Middle frontal gyrus (tissue), 1 donor: ENCODE measurements at regions not wholly inside any gene's neighbourhood (a gene's known extent, or its start where the extent isn't known, plus 50 kb on each side); places are given as distances from the start of the nearest gene placed in this dataset.

Experiments used
- DNase-seq: peaks from one replicate; pipeline ENCODE4 v3.0.0-alpha.2; 2015; ENCODE audit warnings: low spot score; ENCODE audit errors: extremely low spot score

- no peak for DNase-seq
Observed at GRCh38 chr6:33865478-33866077, 61.8 kb upstream of the MLN start.

- DNase-seq, result no peak
Observed at GRCh38 chr6:33863723-33864440, 60.1 kb upstream of the MLN start.

GRCh38 chr6:33863084-33863483 is 59.3 kb upstream of the MLN start:
- no peak for DNase-seq

- no peak for DNase-seq
Observed at GRCh38 chr6:33862536-33862935, 58.7 kb upstream of the MLN start.

- no peak for DNase-seq
Observed at GRCh38 chr6:33861722-33862121, 57.9 kb upstream of the MLN start.

GRCh38 chr6:33860706-33861474 is 57.1 kb upstream of the MLN start:
- no peak for DNase-seq

GRCh38 chr6:33860006-33860405 is 56.2 kb upstream of the MLN start:
- DNase-seq, result no peak

- DNase-seq, result no peak
Observed at GRCh38 chr6:33858804-33859505, 55.2 kb upstream of the MLN start.

GRCh38 chr6:33857932-33858475 is 54.2 kb upstream of the MLN start:
- no peak for DNase-seq

- no peak for DNase-seq
Observed at GRCh38 chr6:33857093-33857931, 53.5 kb upstream of the MLN start.

- DNase-seq, result no peak
Observed at GRCh38 chr6:33856655-33857054, 52.9 kb upstream of the MLN start.

- no peak for DNase-seq
Observed at GRCh38 chr6:33856031-33856590, 52.3 kb upstream of the MLN start.

GRCh38 chr6:33854572-33855030 is 50.8 kb upstream of the MLN start:
- DNase-seq, result no peak

GRCh38 chr6:33853736-33854135 is 49.9 kb upstream of the MLN start:
- DNase-seq, result no peak
